COR-L47 (cell line): ENCODE measurements at regions not wholly inside any gene's neighbourhood (a gene's known extent, or its start where the extent isn't known, plus 50 kb on each side); places are given as distances from the start of the nearest gene placed in this dataset.
"Not testable (repeated sequence)": the region's sequence is repeated elsewhere in the genome, so short reads cannot be mapped to it uniquely, and the experiment has no call there.

Experiments used
- DNase-seq: peaks from one replicate; lab custom pipeline; 2025; lab: John Stamatoyannopoulos, UW

GRCh38 chr6:113351173-113351834 lies 505.8 kb upstream of the MARCKS start:
- DNase-seq, result no peak

GRCh38 chr6:113352029-113352801 lies 504.9 kb upstream of the MARCKS start:
- no peak for DNase-seq

- no peak for DNase-seq
Measured at GRCh38 chr6:113352831-113353230, 504.3 kb upstream of the MARCKS start.

- DNase-seq, result no peak
Measured at GRCh38 chr6:113353392-113353791, 503.8 kb upstream of the MARCKS start.

GRCh38 chr6:113354204-113354895 lies 502.8 kb upstream of the MARCKS start:
- DNase-seq, result no peak

GRCh38 chr6:113356139-113356538 lies 501.0 kb upstream of the MARCKS start:
- DNase-seq, result no peak

GRCh38 chr6:113357041-113357440 lies 500.1 kb upstream of the MARCKS start:
- DNase-seq, result no peak

GRCh38 chr6:113358063-113358583 lies 499.0 kb upstream of the MARCKS start:
- no peak for DNase-seq

- DNase-seq, result no peak
Measured at GRCh38 chr6:113359155-113360140, 497.7 kb upstream of the MARCKS start.

- no peak for DNase-seq
Measured at GRCh38 chr6:113361014-113361645, 496.0 kb upstream of the MARCKS start.

- DNase-seq, result no peak
Measured at GRCh38 chr6:113362301-113363047, 494.7 kb upstream of the MARCKS start.

GRCh38 chr6:113363048-113363798 lies 493.9 kb upstream of the MARCKS start:
- no peak for DNase-seq

GRCh38 chr6:113363866-113364265 lies 493.3 kb upstream of the MARCKS start:
- DNase-seq, result no peak

- DNase-seq, result no peak
Measured at GRCh38 chr6:113364766-113365165, 492.4 kb upstream of the MARCKS start.

GRCh38 chr6:113365191-113365590 lies 492.0 kb upstream of the MARCKS start:
- DNase-seq, result no peak

GRCh38 chr6:113366505-113366904 lies 490.6 kb upstream of the MARCKS start:
- no peak for DNase-seq

- no peak for DNase-seq
Measured at GRCh38 chr6:113370508-113371502, 486.3 kb upstream of the MARCKS start.

- not testable (repeated sequence) for DNase-seq
Measured at GRCh38 chr6:113375466-113375865, 481.7 kb upstream of the MARCKS start.
